T follicular helper cell (primary cell): ENCODE measurements at regions not wholly inside any gene's neighbourhood (a gene's known extent, or its start where the extent isn't known, plus 50 kb on each side); places are given as distances from the start of the nearest gene placed in this dataset.
"Not testable (repeated sequence)": the region's sequence is repeated elsewhere in the genome, so short reads cannot be mapped to it uniquely, and the experiment has no call there.

ENCODE experiments used
- DNase-seq: peaks from one replicate; pipeline ENCODE4 v3.0.0-alpha.2; 2020; ENCODE audit warnings: low read depth

GRCh38 chr17:33944412-33944811 is 310.7 kb upstream of the CCL2 start:
- DNase-seq: no peak

- DNase-seq: no peak
Observed at GRCh38 chr17:33944826-33945225, 310.3 kb upstream of the CCL2 start.

- DNase-seq: no peak
Observed at GRCh38 chr17:33945646-33946546, 309.2 kb upstream of the CCL2 start.

GRCh38 chr17:33947762-33948161 is 307.3 kb upstream of the CCL2 start:
- DNase-seq: no peak

- DNase-seq: no peak
Observed at GRCh38 chr17:33948309-33948708, 306.8 kb upstream of the CCL2 start.

GRCh38 chr17:33949100-33949499 is 306.0 kb upstream of the CCL2 start:
- no peak for DNase-seq

- no peak for DNase-seq
Observed at GRCh38 chr17:33950061-33950460, 305.0 kb upstream of the CCL2 start.

GRCh38 chr17:33952425-33952824 is 302.7 kb upstream of the CCL2 start:
- no peak for DNase-seq

- no peak for DNase-seq
Observed at GRCh38 chr17:33954597-33954996, 300.5 kb upstream of the CCL2 start.

- no peak for DNase-seq
Observed at GRCh38 chr17:33955461-33955860, 299.6 kb upstream of the CCL2 start.

GRCh38 chr17:33959098-33959497 is 296.0 kb upstream of the CCL2 start:
- DNase-seq: not testable (repeated sequence)

GRCh38 chr17:33962857-33963655 is 292.0 kb upstream of the CCL2 start:
- no peak for DNase-seq

GRCh38 chr17:33964344-33964979 is 290.6 kb upstream of the CCL2 start:
- no peak for DNase-seq

GRCh38 chr17:33966410-33967059 is 288.6 kb upstream of the CCL2 start:
- DNase-seq: no peak

- DNase-seq: no peak
Observed at GRCh38 chr17:33967608-33968349, 287.3 kb upstream of the CCL2 start.

GRCh38 chr17:33968350-33969044 is 286.6 kb upstream of the CCL2 start:
- no peak for DNase-seq

GRCh38 chr17:33970279-33970678 is 284.8 kb upstream of the CCL2 start:
- DNase-seq: no peak

GRCh38 chr17:33972763-33973162 is 282.3 kb upstream of the CCL2 start:
- DNase-seq: no peak

GRCh38 chr17:33973491-33973890 is 281.6 kb upstream of the CCL2 start:
- no peak for DNase-seq

- DNase-seq: no peak
Observed at GRCh38 chr17:33974276-33974675, 280.8 kb upstream of the CCL2 start.

- DNase-seq: no peak
Observed at GRCh38 chr17:33976831-33977230, 278.3 kb upstream of the CCL2 start.
